ENCODE measurements at regions not wholly inside any gene's neighbourhood (a gene's known extent, or its start where the extent isn't known, plus 50 kb on each side); places are given as distances from the start of the nearest gene placed in this dataset.

DNA sequence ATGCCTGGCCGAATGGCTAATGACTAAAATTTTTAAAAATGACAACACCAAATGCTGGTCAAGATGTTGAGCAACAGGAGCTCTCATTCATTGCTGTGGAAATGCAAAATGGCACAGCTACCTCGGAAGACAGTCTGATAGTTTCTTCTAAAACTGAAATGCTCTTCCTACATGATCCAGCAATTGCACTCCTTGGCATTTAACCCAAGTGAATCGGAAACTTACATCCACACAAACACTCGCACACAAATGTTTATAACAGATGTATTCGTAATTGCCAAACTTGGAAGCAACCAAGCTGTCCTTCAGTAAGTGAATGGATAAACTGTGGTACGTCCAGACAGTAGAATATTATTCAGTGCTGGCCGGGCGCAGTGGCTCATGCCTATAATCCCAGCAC is 56.4 kb upstream of the NCOA3 start:
- TF ChIP-seq, protein P1, sequence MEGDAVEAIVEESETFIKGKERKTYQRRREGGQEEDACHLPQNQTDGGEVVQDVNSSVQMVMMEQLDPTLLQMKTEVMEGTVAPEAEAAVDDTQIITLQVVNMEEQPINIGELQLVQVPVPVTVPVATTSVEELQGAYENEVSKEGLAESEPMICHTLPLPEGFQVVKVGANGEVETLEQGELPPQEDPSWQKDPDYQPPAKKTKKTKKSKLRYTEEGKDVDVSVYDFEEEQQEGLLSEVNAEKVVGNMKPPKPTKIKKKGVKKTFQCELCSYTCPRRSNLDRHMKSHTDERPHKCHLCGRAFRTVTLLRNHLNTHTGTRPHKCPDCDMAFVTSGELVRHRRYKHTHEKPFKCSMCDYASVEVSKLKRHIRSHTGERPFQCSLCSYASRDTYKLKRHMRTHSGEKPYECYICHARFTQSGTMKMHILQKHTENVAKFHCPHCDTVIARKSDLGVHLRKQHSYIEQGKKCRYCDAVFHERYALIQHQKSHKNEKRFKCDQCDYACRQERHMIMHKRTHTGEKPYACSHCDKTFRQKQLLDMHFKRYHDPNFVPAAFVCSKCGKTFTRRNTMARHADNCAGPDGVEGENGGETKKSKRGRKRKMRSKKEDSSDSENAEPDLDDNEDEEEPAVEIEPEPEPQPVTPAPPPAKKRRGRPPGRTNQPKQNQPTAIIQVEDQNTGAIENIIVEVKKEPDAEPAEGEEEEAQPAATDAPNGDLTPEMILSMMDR (conservative IDR thresholded peaks at IDR 0.05; ENCODE audit: low read depth in 2 of 2), result no peak
- TF ChIP-seq EZH2 (IDR thresholded peaks at IDR 0.05; ENCODE audit: low read depth, unreplicated experiment) (no peak), POLR2AphosphoS5 (IDR thresholded peaks at IDR 0.05; ENCODE audit: low read depth) (no peak), EZH2phosphoT487 (IDR thresholded peaks at IDR 0.05; ENCODE audit: unreplicated experiment) (no peak), CREB1 (CRISPR knock-in tag; IDR thresholded peaks at IDR 0.05; ENCODE audit: low read depth) (no peak), JUNB (IDR thresholded peaks at IDR 0.05; ENCODE audit: unreplicated experiment) (no peak)
- TF ChIP-seq, protein P2, sequence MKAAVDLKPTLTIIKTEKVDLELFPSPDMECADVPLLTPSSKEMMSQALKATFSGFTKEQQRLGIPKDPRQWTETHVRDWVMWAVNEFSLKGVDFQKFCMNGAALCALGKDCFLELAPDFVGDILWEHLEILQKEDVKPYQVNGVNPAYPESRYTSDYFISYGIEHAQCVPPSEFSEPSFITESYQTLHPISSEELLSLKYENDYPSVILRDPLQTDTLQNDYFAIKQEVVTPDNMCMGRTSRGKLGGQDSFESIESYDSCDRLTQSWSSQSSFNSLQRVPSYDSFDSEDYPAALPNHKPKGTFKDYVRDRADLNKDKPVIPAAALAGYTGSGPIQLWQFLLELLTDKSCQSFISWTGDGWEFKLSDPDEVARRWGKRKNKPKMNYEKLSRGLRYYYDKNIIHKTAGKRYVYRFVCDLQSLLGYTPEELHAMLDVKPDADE (IDR thresholded peaks at IDR 0.05), result no peak
- TF ChIP-seq, protein P3, sequence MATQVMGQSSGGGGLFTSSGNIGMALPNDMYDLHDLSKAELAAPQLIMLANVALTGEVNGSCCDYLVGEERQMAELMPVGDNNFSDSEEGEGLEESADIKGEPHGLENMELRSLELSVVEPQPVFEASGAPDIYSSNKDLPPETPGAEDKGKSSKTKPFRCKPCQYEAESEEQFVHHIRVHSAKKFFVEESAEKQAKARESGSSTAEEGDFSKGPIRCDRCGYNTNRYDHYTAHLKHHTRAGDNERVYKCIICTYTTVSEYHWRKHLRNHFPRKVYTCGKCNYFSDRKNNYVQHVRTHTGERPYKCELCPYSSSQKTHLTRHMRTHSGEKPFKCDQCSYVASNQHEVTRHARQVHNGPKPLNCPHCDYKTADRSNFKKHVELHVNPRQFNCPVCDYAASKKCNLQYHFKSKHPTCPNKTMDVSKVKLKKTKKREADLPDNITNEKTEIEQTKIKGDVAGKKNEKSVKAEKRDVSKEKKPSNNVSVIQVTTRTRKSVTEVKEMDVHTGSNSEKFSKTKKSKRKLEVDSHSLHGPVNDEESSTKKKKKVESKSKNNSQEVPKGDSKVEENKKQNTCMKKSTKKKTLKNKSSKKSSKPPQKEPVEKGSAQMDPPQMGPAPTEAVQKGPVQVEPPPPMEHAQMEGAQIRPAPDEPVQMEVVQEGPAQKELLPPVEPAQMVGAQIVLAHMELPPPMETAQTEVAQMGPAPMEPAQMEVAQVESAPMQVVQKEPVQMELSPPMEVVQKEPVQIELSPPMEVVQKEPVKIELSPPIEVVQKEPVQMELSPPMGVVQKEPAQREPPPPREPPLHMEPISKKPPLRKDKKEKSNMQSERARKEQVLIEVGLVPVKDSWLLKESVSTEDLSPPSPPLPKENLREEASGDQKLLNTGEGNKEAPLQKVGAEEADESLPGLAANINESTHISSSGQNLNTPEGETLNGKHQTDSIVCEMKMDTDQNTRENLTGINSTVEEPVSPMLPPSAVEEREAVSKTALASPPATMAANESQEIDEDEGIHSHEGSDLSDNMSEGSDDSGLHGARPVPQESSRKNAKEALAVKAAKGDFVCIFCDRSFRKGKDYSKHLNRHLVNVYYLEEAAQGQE (IDR thresholded peaks at IDR 0.05; ENCODE audit: unreplicated experiment), result no peak
